Islet of Langerhans (tissue), 1 donor: ENCODE measurements at regions not wholly inside any gene's neighbourhood (a gene's known extent, or its start where the extent isn't known, plus 50 kb on each side); places are given as distances from the start of the nearest gene placed in this dataset.

ENCODE experiments used
- FAIRE-seq: peaks from one replicate; lab custom pipeline; 2011; peaks lifted over from hg19 to GRCh38; lab: Jason Lieb, UNC

- no peak for FAIRE-seq
Observed at GRCh38 chr5:115374057-115374775, 77.8 kb upstream of the CCDC112 start.

- peak; percentile 80 for FAIRE-seq
Observed at GRCh38 chr5:115372146-115372545, 75.7 kb upstream of the CCDC112 start.

- FAIRE-seq = no peak
Observed at GRCh38 chr5:115369430-115370144, 73.1 kb upstream of the CCDC112 start.

GRCh38 chr5:115366223-115366622 lies 69.8 kb upstream of the CCDC112 start:
- FAIRE-seq = no peak

GRCh38 chr5:115363879-115364278 lies 67.4 kb upstream of the CCDC112 start:
- no peak for FAIRE-seq

- no peak for FAIRE-seq
Observed at GRCh38 chr5:115360046-115360685, 63.7 kb upstream of the CCDC112 start.

GRCh38 chr5:115355767-115356381 lies 59.4 kb upstream of the CCDC112 start:
- FAIRE-seq = no peak

- no peak for FAIRE-seq
Observed at GRCh38 chr5:115355095-115355494, 58.6 kb upstream of the CCDC112 start.

GRCh38 chr5:115354246-115354645 lies 57.8 kb upstream of the CCDC112 start:
- FAIRE-seq = no peak

- no peak for FAIRE-seq
Observed at GRCh38 chr5:115352571-115352970, 56.1 kb upstream of the CCDC112 start.

- FAIRE-seq = no peak
Observed at GRCh38 chr5:115351356-115352195, 55.1 kb upstream of the CCDC112 start.

- no peak for FAIRE-seq
Observed at GRCh38 chr5:115350894-115351293, 54.4 kb upstream of the CCDC112 start.

GRCh38 chr5:115349001-115349817 lies 52.8 kb upstream of the CCDC112 start:
- FAIRE-seq = peak; percentile 96

- no peak for FAIRE-seq
Observed at GRCh38 chr5:115348175-115348574, 51.7 kb upstream of the CCDC112 start.
